Parathyroid adenoma (tissue), 2 donors: ENCODE measurements at regions not wholly inside any gene's neighbourhood (a gene's known extent, or its start where the extent isn't known, plus 50 kb on each side); places are given as distances from the start of the nearest gene placed in this dataset.

Experiments used
- H2AFZ ChIP-seq: fragments of 300-600 bp; sonication (generic); one replicate; pipeline ENCODE4 v1.7.0; 2017; ENCODE audit warnings: antibody characterized with exemption, mild to moderate bottlenecking
- H3K27ac ChIP-seq: fragments of 300-600 bp; sonication (generic); one replicate; pipeline ENCODE4 v1.7.0; 2017
- H3K27me3 ChIP-seq: fragments of 300-600 bp; sonication (generic); one replicate; pipeline ENCODE4 v1.7.0; 2017; ENCODE audit warnings: low read length; ENCODE audit not compliant: control insufficient read depth, insufficient read depth
- H3K36me3 ChIP-seq: fragments of 300-600 bp; sonication (generic); one replicate; pipeline ENCODE4 v1.7.0; 2017; ENCODE audit warnings: low read length; ENCODE audit not compliant: control insufficient read depth, insufficient read depth
- H3K4me1 ChIP-seq: fragments of 300-600 bp; sonication (generic); one replicate; pipeline ENCODE4 v1.7.0; 2017; ENCODE audit warnings: control low read depth
- H3K4me2 ChIP-seq: fragments of 300-600 bp; sonication (generic); one replicate; pipeline ENCODE4 v1.7.0; 2017; ENCODE audit warnings: low read length
- H3K4me3 ChIP-seq: fragments of 300-600 bp; sonication (generic); one replicate; pipeline ENCODE4 v1.7.0; 2017; ENCODE audit warnings: low read depth, low read length
- H3K79me2 ChIP-seq: fragments of 300-600 bp; sonication (generic); one replicate; pipeline ENCODE4 v1.7.0; 2017; ENCODE audit warnings: control low read depth
- H3K9ac ChIP-seq: fragments of 300-600 bp; sonication (generic); one replicate; pipeline ENCODE4 v1.7.0; 2017; ENCODE audit warnings: mild to moderate bottlenecking
- H3K9me3 ChIP-seq: fragments of 300-600 bp; sonication (generic); one replicate; pipeline ENCODE4 v1.7.0; 2017; ENCODE audit warnings: low read length; ENCODE audit not compliant: control insufficient read depth
- TF ChIP-seq, protein P1 (sequence below): fragments of 300-600 bp; sonication (generic); IDR thresholded peaks from one replicate; pipeline ENCODE4 v1.7.0; 2017; ENCODE audit warnings: antibody characterized with exemption, mild to moderate bottlenecking
- donor health status: primary hyperparathyroidism.

DNA sequence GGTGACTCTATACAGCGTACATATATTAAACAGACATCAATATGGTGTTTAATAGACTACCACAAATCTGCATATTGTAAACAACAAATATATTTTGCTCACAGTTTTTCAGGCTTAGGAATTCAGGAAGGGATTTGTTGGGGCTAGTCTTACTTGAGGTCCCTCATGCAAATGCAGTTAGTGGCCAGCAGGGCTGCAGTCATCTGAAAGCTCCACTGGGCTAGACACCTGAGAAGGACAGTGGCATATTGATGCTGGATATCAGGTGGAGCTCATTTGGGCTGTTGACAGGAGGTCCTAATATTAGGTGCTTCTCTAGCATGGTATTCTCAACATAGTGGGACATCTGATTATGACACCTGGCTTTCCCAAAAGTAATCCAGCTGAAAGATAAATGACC, 493.8 kb upstream of the PABPC4L start:
- TF ChIP-seq, protein P1, sequence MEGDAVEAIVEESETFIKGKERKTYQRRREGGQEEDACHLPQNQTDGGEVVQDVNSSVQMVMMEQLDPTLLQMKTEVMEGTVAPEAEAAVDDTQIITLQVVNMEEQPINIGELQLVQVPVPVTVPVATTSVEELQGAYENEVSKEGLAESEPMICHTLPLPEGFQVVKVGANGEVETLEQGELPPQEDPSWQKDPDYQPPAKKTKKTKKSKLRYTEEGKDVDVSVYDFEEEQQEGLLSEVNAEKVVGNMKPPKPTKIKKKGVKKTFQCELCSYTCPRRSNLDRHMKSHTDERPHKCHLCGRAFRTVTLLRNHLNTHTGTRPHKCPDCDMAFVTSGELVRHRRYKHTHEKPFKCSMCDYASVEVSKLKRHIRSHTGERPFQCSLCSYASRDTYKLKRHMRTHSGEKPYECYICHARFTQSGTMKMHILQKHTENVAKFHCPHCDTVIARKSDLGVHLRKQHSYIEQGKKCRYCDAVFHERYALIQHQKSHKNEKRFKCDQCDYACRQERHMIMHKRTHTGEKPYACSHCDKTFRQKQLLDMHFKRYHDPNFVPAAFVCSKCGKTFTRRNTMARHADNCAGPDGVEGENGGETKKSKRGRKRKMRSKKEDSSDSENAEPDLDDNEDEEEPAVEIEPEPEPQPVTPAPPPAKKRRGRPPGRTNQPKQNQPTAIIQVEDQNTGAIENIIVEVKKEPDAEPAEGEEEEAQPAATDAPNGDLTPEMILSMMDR: no peak
- no peaks in the 10 kb centered on the region for H3K79me2 ChIP-seq
- H2AFZ ChIP-seq: no peak overlapping the region
- H3K27ac ChIP-seq: no peak overlapping the region
- no peaks in the 10 kb centered on the region for H3K27me3 ChIP-seq
- no peaks in the 10 kb centered on the region for H3K9me3 ChIP-seq
- no peaks in the 10 kb centered on the region for H3K36me3 ChIP-seq
- H3K4me2 ChIP-seq: no peak overlapping the region
- no peak overlapping the region for H3K9ac ChIP-seq
- no peak overlapping the region for H3K4me3 ChIP-seq
- no peaks in the 10 kb centered on the region for H3K4me1 ChIP-seq

DNA sequence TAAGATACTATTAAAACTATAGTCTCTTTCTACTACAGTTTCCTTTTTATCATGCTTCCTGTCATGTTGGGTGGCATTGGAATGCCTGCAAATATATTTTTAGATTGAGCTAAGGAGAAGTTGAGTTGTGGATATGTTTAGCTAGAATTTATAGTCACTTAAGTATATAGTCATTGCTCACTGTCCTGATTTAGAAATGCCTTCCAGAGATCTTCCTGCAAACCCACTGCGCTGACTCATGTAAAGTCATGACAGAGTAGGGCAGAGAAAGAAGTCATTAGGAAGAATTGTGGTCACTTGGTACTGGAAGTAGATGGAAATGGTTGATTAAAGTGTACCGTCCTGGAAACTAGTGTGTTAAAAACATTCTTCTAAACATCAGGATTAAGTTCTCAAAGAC, 490.3 kb upstream of the PABPC4L start:
- Histone ChIP-seq H3K27ac (no peak overlapping the region), H3K4me1 (no peaks in the 10 kb centered on the region), H3K36me3 (no peaks in the 10 kb centered on the region), H2AFZ (no peak overlapping the region), H3K9ac (no peak overlapping the region), H3K4me2 (no peak overlapping the region), H3K79me2 (no peaks in the 10 kb centered on the region), H3K27me3 (no peaks in the 10 kb centered on the region), H3K9me3 (no peaks in the 10 kb centered on the region), H3K4me3 (no peak overlapping the region)
- TF ChIP-seq, protein P1: no peak

DNA sequence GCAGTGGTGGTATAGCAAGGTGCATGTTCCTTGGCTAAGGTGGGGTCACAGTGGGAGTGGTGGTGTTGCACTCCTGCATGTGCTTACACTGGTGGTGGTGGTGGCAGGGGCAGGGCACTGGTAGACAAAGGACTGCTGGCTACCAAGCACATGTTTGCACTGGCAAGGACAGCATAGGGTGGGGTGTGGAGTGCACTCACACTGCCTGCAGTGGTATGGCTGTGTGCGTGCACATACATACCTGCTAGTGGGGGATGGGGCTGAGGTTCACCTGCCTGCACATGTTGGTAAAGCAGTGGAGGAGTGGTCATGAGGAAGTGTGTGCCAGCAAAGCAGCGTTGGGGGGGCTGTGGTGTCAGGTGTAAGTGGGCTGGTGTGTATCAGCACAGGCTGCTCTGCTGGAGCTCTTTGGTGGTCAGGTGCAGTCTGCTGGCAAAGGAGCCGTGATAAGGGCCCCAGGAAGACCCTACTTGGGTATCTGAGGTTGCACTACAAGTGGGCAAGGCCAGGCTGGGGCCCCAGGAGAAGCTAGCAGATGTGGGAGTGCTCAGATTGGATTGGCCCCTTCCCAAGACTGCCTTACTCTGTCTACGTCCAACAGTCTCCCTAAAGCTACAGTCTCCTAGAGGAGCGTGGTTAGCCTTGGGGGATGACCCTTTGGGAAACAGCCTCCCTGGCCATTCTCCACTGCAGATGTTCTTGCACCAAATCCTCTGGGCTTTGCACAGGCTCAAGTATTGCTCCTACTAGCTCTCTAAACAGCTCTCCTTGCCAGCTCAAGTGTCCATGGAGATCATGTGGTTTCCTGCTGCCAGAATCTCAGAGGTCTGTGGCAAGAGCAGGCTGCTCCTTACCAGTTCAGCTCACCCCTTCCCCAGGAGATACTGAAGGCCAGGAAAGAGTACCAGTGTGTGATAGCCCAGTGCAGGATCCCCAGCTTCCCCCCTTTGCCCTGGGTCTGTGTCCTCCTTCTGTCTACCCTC, 486.3 kb upstream of the PABPC4L start:
- H3K9me3 ChIP-seq: no peaks in the 10 kb centered on the region
- no peak overlapping the region for H3K4me2 ChIP-seq
- H3K27me3 ChIP-seq: no peaks in the 10 kb centered on the region
- no peaks in the 10 kb centered on the region for H3K4me1 ChIP-seq
- no peak overlapping the region for H3K4me3 ChIP-seq
- no peak overlapping the region for H3K27ac ChIP-seq
- H3K36me3 ChIP-seq: no peaks in the 10 kb centered on the region
- TF ChIP-seq, protein P1: no peak
- H2AFZ ChIP-seq: no peak overlapping the region
- H3K79me2 ChIP-seq: no peaks in the 10 kb centered on the region
- H3K9ac ChIP-seq: no peak overlapping the region

DNA sequence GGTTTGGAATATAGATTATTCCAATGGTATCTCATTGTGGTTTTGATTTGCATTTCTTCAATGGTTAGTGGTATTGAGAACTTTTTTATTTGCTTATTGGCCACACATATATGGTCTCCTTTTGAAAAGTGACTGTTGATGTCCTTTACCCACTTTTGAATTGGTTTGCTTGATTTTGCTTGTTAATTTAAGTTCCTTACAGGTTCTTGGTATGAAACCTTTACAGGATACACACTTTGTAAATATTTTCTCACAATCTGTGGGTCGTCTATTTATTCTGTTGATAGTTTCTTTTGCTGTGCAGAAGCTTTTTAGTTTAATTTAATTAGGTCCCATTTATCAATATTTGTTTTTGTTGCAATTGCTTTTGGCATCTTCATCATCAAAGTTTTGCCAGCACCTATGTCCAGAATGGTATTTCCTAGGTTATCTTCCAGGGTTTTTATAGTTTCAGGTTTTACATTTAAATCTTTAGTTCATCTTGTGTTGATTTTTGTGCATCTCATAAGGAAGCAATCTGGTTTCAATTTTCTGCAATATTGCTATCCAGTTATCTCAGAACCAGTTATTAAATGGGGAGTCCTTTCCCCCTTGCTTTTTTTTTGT, 475.7 kb upstream of the PABPC4L start:
- no peaks in the 10 kb centered on the region for H3K79me2 ChIP-seq
- H3K9me3 ChIP-seq: no peaks in the 10 kb centered on the region
- no peak overlapping the region for H3K27ac ChIP-seq
- H2AFZ ChIP-seq: no peak overlapping the region
- no peaks in the 10 kb centered on the region for H3K4me1 ChIP-seq
- TF ChIP-seq, protein P1: no peak
- H3K4me3 ChIP-seq: no peak overlapping the region
- H3K9ac ChIP-seq: no peak overlapping the region
- no peaks in the 10 kb centered on the region for H3K27me3 ChIP-seq
- no peak overlapping the region for H3K4me2 ChIP-seq
- H3K36me3 ChIP-seq: no peaks in the 10 kb centered on the region
